Astrocyte of the spinal cord (primary cell): ENCODE measurements at regions not wholly inside any gene's neighbourhood (a gene's known extent, or its start where the extent isn't known, plus 50 kb on each side); places are given as distances from the start of the nearest gene placed in this dataset.

Source experiments
- DNase-seq: peaks from one replicate; pipeline ENCODE4 v3.0.0; 2011; ENCODE audit warnings: low read depth, low spot score
- H3K4me3 ChIP-seq: 2 replicates; pipeline ENCODE4 v1.5.1; 2011; ENCODE audit warnings: low read depth, mild to moderate bottlenecking, low read length, moderate library complexity
- in situ Hi-C: cut with HindIII; loops from 2 replicates; pipeline ENCODE4 v1.10.0; 2017; ENCODE audit warnings: low sequenced_read_pairs
- TF ChIP-seq, protein P1 (sequence below): IDR thresholded peaks from 2 replicates; pipeline ENCODE4 v1.5.1; 2012; ENCODE audit warnings: low read depth, mild to moderate bottlenecking, low read length, inconsistent platforms

DNA sequence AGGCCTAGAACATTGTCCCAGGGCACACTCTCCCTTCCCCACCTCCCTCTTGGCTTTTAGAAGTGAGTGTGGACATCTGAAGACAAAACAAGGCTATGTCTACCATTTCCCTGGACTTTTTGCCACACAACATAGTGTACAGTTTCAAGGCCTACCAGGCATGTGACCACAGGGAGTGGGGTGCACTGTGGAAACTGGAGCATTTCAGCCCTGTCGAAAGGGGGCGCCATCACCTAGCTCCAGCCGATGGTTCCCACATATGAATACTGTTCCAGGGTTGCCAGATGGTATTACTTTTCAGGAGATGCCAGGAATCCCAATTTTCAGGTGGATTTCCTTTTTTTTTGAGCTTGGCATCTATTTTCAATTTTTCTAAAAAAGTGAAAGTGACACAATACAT is 140.7 kb downstream of the KATNIP start:
- TF ChIP-seq, protein P1, sequence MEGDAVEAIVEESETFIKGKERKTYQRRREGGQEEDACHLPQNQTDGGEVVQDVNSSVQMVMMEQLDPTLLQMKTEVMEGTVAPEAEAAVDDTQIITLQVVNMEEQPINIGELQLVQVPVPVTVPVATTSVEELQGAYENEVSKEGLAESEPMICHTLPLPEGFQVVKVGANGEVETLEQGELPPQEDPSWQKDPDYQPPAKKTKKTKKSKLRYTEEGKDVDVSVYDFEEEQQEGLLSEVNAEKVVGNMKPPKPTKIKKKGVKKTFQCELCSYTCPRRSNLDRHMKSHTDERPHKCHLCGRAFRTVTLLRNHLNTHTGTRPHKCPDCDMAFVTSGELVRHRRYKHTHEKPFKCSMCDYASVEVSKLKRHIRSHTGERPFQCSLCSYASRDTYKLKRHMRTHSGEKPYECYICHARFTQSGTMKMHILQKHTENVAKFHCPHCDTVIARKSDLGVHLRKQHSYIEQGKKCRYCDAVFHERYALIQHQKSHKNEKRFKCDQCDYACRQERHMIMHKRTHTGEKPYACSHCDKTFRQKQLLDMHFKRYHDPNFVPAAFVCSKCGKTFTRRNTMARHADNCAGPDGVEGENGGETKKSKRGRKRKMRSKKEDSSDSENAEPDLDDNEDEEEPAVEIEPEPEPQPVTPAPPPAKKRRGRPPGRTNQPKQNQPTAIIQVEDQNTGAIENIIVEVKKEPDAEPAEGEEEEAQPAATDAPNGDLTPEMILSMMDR, result peak; percentile 72
- in situ Hi-C loops, result no loop called here
- peak; percentile 29 for DNase-seq
- no peak overlapping the region for H3K4me3 ChIP-seq

DNA sequence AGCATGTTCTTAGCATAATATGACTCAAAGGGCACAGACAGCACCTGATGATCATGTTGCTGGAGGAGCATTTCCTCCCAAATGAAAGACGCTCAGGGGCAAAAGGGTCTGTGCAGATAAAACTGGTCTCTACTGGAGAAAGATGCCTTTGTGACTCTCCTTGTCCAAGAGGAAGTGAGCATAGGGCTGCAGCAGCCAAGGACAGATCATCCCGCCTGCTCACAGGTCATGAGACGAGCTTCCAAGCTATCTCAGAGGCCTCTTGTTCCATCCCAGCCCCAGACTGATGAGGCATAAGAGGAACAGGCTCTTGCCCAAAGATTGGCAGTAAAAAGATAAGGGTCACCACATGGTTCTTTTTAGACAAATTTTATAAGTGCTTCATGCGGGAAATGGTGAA is 141.8 kb downstream of the KATNIP start:
- no peak overlapping the region for H3K4me3 ChIP-seq
- TF ChIP-seq, protein P1, result no peak
- in situ Hi-C loops, result no loop called here
- DNase-seq, result no peak

DNA sequence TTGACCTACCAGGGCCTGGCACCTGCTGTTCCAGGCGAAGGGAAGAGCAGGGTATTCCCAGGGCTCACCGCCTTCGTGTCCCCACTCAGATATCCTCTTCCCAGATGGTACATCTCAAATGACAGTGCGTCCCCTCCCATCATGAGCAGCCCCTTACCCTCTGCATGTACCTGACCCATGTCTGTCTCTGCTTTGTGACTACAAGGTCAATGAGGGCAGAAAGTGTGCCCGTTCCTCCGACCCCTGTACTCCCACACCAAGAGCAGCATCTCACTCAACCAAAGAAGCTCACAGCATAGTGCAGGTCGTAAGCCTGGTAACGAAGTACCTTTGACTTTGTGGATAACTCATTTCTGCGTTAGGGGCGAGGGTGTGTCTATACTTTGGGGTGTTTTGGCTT is 142.6 kb downstream of the KATNIP start:
- in situ Hi-C loops, result no loop called here
- H3K4me3 ChIP-seq, result no peak overlapping the region
- DNase-seq, result no peak
- TF ChIP-seq, protein P1, result no peak

DNA sequence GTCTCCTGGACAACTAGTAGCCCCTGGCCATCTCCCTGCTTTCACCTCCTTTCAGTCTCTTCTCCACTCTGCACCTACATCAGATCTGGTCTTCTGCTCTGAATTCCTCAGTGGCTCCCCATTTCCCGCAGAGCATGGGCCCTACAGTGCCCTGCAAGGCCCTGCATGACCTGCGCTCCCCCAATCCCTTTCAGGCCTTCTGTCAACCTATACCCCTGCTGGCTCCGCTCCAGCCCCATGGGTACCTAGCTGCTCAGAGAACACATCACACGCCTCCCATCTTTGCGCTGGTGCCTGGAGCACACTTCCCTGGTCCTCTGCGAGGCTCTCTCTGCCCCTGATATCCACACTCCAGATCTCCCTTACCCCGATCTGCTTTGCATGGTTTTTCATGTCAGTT is 145.2 kb downstream of the KATNIP start:
- H3K4me3 ChIP-seq, result no peak overlapping the region
- in situ Hi-C loops, result no loop called here
- DNase-seq, result no peak
- TF ChIP-seq, protein P1, result no peak

DNA sequence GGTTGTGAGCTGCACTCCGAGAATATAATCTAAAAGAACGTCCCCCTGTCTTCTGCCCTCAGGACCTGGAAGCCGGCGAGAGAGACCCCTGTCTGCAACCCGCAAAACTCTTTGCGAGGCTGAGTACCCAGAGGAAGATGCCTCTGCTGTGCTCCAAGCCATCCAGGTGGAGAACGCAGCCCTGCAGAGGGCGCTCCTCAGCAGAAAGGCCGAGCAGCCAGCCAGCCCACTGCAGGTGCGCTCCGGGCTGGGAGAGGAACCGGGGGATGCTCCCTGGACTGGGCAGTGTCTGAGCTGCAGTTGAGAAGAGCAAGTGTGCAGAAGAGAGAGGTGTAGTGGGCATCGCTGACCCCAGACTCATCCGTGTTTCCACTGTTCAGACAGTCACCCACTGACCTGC is 148.3 kb downstream of the KATNIP start:
- no peak for DNase-seq
- in situ Hi-C loops, result no loop called here
- no peak overlapping the region for H3K4me3 ChIP-seq
- TF ChIP-seq, protein P1, result peak; percentile 58

DNA sequence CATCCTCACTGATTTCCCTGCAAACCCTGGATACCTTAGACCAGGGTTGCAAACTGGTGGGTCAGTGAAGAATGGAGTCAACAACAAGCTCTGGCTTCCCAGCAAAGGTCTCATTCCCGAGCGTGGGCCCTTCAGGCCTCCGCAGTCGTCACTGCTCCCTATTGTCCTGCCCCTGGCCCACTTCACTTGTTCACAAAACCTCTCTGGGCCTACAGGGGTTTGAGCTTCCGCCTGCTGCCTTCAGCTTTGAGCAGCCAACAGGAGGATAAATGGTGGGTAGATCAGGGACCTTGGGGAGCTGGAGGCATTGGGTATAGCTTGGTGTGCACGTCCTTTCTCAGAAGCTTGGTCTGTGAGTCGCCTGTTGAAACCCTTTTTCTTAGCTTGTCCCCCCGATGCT is 148.8 kb downstream of the KATNIP start:
- H3K4me3 ChIP-seq, result no peak overlapping the region
- no peak for DNase-seq
- TF ChIP-seq, protein P1, result no peak
- in situ Hi-C loops, result no loop called here

DNA sequence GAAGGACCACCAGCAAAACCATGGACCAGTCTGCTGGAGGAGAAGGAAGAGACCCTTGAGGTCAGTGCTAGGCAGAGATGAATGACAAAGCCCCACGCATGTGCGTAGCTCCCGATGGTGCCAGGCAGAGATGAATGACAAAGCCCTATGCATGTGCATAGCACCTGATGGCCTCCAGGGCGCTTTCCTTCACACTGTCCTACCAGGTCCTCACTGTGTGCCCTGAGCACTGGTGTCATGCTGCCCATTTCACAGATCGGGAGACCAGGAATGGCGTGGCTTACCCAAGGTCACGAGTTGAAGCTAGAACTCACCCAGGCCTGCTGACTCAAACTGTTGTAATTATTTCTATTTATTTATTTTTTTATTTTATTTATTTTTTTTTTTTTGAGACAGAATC is 149.6 kb downstream of the KATNIP start:
- TF ChIP-seq, protein P1, result no peak
- in situ Hi-C loops, result no loop called here
- H3K4me3 ChIP-seq, result no peak overlapping the region

More for the DNA sequence above, 149.6 kb downstream of the KATNIP start:
- DNase-seq, result no peak
